GM18511 (cell line): ENCODE measurements at regions not wholly inside any gene's neighbourhood (a gene's known extent, or its start where the extent isn't known, plus 50 kb on each side); places are given as distances from the start of the nearest gene placed in this dataset.

Experiments
- ATAC-seq: cut with Tn5 transposase; IDR thresholded peaks from one replicate; pipeline ENCODE4 v1.9.1; 2021; ENCODE audit warnings: mild to moderate bottlenecking, moderate library complexity; ENCODE audit not compliant: unreplicated experiment

DNA sequence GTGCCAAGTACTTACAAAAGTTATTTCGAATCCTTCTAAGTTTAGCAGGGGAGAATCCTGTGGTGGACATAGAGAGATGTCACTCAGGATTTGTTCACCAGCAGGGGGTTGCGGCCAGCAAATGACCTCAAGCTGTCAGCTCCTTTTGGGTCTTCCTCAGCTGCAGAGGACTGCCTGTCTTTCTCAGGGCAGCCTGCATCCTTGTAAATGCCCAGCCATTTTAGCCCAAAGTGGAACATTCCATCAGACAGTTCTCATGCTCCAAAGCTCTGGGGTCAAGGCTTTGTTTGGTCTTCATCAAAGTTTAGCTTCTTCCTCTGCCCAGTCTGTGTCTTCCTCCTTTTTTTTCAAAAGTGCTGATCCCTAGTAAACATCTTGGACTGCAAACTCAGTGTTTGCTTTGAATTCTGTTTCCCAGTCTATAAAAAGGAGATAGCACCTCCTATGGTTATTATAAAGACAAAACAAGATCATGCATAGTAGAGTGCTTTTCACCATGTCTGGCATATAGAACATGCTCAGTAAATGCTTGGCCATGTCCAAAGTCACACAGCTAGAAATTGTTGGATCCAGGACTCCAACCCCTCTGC, 156.4 kb upstream of the GATB start:
- no peak for ATAC-seq

DNA sequence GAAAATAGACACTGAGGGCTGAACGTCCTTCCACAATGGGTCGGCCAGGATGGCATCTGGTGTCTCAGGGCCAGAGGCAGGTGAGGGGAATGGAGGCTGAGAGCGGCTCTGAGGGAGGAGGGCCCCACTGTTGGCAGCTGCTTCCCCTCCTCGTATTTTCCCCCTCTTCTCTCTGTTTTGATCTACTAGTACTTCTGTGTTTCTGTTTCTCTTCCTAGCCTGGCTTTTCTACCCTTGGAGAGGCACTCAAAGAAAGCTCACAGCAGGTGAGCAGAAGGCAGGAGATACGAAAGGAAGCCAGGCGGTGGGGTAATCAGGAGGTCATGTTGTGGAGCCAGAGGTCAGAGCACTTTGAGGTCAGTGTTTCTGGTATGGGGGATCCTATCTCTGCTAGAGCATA, 151.8 kb upstream of the GATB start:
- no peak for ATAC-seq

DNA sequence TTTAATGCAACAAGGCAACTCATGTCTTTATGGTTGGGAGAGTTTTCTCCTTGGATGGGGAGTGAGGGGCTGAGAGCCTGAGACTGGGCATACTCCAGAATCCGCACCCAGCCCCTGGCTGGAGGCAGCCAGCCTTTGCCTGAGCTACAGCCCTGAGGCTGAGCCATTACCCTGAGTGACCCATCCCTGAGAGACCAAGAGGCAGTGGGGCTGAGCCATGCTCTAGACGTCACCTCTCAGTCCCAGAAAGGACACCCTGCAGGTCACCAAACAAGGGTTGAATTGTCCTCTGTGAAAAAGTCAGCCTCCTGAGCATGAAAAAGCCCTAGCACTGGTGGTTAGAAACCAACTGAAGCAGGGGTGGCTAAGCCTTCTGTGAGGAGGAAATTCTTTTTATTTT, 151.2 kb upstream of the GATB start:
- no peak for ATAC-seq

DNA sequence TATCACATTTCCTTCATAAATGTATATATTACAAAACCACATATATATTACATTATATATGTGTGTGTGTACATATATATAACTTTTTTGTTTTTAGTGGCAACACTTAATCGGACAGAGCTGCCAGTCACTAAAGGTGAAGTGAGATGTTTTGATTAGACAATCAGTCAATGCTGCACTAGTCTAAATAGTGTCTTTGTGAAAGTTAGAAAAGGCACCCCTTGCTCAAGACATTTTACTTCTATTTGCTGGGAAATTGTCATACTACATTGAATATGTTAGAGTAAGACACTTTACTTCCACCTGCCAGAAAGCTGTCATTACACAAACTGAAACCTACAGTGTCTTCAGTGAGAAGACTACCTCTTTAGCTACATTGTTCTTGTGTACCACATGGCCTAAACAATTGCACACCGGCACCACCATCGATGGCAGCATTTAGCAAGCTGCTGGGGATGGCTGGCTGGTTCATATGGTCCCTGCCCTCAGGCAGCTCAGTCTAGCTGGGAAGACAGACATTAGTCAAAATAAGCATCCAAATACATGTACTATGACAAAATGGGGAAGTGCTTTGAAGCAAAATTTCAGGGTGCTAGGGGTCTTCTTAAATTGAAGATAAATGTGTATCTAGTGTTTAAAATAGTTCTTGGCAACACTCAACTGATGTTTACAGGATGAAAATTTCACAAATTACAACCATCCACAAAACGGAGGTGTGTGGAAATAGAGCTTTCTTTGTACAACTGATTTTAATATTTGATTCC, 148.1 kb upstream of the GATB start:
- no peak for ATAC-seq

DNA sequence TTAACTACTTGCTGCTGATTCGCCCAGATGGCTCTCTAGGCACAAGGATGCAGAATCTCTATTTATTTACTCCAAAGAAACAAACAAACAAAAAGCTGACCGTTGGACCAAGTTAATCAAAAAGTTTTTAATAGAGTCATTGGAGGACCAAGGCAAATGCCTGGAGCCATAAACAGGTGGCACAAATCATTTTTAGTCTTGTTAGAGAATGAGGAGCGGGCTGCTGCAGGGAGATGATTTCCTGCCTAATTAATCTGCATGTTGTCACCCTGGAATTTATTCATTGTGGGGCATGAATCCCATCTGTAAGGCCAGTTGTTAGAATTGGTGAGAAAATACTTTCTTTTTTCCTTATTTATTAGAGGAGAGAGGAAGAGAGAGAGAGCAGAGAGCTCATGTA, 147.4 kb upstream of the GATB start:
- ATAC-seq, result no peak

DNA sequence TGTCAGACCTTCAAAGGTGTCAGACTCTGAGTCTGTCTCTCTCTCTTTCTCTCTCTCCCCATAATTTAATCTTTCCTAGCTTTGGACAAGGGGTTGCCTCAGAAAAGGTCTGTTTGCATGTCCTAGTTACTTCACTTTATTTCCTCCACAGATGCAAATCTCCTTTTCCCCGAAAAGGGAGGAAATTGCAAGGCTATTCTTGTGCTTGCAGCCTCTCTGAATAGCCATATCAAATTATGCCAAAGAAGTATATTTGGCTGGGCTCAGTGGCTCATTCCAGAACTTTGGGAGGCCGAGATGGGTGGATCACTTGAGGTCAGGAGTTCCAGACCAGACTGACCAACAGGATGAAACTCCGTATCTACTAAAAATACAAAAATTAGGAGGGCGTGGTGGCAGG, 145.6 kb upstream of the GATB start:
- ATAC-seq, result no peak

DNA sequence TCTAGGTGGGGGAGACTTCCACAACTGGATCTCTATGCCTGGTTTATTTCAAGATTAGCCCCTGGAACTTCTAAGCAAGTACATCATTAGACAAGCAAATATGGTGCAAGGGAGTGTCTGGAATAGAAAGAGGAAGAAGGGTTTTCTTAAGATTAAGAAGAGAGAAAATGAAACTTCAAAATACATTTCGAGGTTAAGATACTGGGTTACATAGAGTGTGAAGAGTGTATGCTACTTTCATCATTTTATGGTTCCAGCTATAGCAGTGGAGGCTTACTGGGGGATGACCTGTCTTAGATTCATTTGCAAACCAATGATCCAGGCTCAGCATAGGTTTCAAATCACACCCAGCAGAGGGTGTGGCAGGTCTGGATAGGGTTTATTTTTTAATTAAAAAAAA, 144.4 kb upstream of the GATB start:
- peak; percentile 93 for ATAC-seq

DNA sequence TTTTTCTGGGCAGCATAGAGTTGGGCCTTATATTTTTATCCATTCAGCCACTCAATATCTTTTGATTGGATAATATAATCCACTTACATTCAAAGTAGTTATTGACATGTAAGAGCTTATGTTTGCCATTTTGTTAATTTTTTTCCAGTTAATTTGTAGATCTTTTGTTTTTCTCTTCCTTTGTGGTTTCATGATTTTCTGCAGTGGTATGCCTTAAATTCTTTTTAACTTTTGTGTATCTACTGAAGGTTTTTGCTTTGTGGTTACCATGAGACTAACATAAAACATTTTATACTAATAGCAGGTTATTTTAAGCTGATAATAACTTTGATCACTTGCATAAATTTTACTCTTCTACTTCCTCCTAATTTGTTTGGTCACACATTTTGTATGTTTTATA, 140.8 kb upstream of the GATB start:
- no peak for ATAC-seq

DNA sequence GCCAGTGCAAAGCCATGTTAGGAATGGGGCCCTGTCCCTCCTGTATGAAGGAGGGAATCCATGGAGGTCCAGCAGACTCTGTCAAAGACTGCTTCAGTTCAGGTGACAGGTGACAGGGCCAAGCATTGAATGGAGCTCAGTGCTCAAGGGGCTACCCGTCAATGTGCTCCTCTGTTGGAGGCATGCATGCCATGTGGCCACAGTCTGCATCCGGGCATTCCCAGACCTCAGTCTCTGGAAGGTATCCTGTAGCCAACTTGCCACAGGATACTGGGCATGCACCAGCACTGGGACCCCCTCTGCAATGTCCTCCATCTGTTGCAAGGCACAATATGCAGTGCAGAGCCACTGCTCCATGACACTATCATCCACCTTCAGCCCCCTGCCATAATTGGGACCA, 136.1 kb upstream of the GATB start:
- no peak for ATAC-seq

DNA sequence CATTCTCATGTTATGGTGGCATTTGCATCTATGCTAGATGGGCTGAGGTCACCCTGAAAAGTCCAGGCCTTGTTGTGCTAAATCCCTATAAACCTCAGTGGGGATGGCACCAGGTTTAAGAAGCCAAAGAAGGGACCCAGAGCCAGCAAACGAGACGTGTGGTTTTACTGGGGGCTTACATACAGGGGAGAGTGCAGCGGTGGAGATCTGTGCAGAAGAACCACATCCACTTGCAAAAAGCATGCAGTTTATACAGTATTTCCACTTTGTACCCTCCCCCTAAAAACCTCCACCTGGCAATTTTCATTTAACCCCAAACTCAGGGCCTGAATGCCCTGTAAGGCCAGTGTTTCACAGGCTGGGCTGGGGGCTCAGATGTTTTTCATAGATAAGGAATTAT, 134.9 kb upstream of the GATB start:
- ATAC-seq, result no peak

DNA sequence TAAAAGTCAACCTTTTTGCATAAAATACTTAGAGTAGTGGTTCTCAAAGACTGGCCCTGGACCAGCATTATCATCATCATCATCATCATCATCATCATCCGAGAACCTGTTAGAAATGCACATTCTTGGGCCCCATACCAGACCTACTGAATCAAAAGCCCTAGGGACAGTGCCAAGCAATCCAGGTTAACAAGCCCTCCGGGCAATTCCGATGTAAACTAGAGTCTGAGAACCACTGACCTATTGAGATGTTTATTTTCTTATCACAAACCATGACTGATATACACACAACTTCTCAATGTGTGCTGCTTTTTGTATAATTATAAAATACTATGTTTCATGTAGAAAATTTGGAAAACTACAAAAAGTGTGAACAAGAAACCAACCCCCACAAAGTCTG, 133.4 kb upstream of the GATB start:
- no peak for ATAC-seq

DNA sequence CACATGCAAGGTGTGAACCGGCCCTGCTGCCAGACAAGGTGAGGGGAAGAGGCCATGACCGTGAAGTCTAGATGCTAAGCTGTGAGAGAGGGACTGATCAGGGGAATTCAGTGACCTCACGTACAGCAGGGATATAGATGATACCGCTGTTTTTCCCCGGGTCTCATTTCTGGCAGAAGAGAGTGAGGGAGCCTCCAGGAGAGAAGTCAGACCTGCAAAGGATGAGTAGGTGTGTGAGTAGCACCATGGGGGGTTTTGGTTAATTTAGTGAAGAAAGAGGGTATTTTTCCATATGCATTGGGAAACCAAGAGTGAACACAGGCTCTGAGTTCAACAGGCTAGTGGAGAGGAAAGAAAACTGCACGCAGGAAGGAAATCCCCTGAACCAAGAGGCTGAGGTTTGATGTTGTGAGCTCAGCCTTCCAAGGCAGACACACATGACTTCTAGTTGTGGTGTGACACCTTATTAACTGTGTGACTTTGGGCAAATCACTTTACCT, 127.6 kb upstream of the GATB start:
- ATAC-seq, result peak; percentile 57

DNA sequence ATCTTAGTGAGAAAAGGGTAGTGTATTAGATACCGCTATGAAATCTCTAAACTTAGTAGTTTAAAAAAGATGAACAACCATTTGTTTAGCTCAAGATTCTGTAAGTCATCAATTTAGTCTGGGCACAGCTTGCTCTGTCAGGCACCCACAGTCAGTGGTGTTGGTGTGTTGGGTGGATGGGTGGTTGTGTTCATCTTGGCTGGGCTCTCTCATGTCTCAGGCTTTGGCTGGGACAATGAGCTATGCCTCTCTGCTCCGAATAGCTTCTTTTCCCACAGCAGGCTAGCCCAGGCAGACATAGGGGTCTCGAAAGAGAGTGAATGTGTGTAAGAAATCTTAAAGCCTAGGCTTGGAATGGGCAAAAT, 127.0 kb upstream of the GATB start:
- ATAC-seq, result peak; percentile 36

DNA sequence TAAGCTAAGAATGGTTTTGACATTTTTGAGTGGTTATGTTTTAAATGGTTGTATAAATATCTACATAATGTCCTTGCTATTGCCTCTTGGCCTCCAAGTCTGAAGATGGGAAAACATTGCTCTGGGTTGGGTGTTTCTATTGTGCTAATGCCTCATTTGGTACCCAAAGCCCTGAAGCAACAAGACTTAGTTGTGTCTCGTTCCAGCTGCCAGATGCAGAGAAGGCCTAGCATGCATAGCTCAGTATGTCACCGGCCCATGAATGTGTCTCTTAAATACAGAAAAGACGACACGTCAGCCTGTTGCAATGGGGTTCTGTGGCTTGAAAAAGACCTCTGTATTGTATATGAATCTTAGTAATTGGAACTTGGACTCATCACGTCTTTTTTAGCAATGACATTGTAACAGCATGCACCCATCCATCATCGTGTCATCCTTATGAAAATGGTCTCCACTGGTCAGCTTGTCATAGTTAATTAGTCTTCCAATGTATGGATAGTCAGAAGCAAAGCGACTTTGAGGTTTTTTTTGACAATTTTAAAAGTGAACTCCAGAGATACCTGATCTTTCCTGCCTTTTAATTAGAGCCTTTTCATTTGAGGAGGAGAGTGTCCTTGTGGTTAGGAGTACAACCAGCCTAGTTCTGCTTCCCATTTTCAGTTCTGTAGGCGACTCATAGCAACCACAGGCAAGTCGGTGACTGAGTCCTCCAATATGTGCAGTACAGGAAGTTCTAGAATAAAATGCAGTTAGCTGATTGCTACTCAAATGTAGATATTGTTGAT, 126.4 kb upstream of the GATB start:
- peak; percentile 73 for ATAC-seq

DNA sequence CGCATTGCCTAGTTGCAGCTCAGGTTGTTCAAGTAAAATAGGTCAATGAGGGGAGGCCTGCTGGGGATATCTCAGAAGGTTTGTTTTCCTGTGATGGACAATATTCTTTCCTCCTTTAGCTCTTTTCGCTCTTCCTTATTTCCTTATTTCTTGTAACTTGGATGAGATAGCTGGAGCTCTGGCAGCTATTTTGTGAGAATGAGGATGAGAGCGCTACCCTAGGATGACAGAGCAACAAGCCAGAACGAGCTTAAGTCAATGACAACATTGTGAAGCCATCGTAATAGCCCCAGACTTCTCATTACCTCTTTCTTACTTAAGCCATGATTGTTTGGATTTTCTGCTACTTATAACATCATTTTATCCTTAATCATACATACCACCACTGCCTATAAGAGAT, 124.3 kb upstream of the GATB start:
- ATAC-seq, result no peak

DNA sequence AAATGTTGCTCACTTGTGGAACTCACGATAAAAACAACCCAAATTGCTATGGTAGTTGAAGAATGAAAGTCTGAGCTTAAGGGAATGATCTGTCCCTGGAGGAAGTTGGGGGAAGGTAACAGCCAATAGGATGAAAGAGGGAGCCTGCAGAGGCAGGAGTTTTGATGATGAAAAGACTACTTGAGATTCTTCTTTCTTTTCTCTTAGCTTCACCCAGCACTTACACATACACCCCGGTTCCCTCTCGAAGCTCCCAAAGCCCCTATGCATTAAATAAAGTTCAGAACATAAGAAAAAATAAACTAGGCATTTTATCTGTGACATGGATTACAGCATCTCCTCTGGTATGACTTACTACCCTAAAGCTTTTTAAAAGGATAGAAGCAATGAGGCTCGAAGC, 122.9 kb upstream of the GATB start:
- no peak for ATAC-seq

DNA sequence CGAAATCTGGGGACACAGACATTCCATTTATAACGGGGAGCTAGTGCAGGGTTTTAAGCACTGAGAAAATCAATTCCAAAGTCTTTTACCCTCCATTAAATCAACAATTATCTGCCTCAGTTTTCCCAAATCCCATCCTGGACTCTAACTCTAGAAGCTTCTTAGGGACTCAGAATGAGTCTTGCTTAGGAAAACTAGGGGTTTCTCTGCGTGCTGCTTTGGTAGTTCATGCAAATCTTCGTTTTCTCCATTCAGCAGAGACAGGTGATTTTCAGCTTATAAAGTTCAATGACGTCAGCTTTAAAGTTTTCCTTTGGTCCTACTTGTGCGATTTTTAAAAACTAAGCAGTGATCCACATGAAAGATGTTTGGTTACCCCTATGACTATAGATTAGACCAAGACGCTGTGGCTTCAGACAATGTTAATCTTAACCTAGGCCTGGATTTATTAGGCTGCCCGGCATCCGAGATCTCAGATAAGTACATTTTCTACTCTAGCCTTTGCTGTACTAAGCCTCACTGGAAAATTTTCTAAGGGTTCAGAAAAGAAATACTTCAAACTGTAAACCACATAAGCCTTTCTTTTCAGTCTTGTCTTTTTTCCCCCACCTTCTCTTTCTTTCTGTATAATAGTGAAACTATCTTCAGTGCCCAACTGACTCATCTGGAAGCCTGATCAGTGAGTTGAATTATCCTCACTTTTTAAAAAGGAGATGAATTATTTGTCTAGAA, 121.4 kb upstream of the GATB start:
- ATAC-seq, result peak; percentile 82

DNA sequence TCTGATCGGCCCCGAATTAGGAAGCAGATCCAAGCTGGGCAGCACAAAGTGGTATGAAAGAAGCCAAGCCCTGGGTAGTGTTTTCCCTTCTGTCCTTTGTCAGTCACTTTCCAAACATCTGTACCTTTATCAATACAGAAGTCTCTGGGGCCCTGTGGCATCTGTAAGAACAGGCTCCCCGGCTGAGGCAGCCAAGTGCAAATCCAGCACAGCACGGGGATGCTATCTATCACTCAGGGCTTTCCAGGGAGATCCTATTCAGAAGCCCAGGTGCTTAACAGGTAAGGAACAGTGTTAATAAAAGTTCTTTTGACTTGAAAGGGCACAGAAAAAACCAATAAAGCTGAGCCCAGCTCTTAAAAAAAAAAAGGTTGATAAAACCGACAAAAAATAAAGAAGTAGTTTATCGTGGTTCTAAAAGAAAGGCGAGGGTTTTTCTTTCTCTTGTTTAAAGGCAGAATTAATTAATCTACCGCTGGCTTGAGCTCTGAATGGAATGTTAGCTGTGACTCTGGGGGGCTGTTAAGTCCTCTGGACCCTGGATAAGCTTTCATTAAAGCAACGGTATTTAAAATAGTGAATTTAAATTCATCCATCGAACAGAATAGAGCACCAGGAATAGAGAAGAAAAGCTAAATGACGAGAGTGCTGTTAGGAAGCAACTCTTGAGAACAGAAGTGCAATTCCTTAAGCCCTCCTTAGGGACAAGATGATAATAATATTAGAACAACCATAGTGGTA, 119.1 kb upstream of the GATB start:
- ATAC-seq, result no peak

DNA sequence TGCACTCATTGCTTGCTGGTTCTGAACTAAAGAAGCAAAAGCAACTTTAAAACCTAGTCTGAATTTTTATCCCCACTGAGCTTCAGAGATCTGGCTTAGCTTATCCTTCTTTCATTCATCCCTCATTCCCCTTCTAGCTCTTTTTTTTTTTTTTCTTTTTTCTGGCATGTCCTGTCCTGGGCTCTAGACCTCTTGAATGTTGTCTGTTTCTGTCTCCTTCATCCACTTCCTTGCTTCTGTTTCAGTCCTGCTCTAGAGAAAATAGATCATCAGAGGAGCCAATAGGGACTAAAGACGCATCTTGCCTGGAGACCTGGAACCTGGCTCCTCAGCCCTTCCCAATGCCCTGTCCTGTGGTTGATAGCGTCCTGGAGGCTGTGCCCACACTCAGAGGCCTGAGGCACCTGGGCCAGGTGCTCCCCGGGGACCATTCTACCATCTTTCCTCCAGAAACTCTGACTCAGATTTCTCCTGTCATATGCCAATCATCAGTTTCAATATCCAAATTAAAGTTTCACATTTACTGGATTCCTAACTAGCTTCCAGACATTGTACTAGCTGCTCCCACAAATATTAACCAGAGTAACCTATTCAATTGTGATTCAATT, 115.7 kb upstream of the GATB start:
- no peak for ATAC-seq

DNA sequence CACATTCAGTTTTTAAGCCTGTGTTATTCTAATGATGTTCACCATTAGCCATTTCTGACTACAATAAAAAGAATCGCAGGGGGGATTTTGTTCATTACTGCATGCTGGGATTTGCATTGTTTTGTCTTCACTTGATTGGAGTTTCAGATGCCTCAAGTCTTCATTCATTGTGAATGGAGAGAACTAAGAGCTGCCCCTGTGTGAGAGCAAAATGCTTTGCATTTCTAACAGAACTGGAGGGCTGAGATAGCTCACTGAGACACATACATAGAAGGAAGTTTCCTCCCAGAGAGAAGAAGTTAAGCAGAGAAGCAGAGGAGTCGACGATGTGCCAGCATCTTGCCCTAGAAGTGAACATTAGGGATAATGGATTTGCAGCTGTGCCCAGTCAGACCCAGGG, 113.5 kb upstream of the GATB start:
- ATAC-seq, result no peak
